H9 (cell line): ENCODE measurements at regions not wholly inside any gene's neighbourhood (a gene's known extent, or its start where the extent isn't known, plus 50 kb on each side); places are given as distances from the start of the nearest gene placed in this dataset.

ENCODE experiments used
- DNase-seq: peaks from one replicate; pipeline ENCODE4 v3.0.0-alpha.2; 2017
- H2AFZ ChIP-seq: one replicate; pipeline ENCODE4 v1.6.1; 2013; ENCODE audit warnings: mild to moderate bottlenecking, low read length, control low read depth, moderate library complexity
- H2AK5ac ChIP-seq: 2 replicates; pipeline ENCODE4 v1.6.1; 2013; ENCODE audit warnings: low read length, control low read depth, mixed read lengths; ENCODE audit not compliant: insufficient read length
- H2BK120ac ChIP-seq: one replicate; pipeline ENCODE4 v1.6.1; 2013; ENCODE audit warnings: low read depth, mild to moderate bottlenecking, low read length, control low read depth, inconsistent platforms; ENCODE audit not compliant: poor library complexity, severe bottlenecking
- H2BK12ac ChIP-seq: 2 replicates; pipeline ENCODE4 v1.6.1; 2013; ENCODE audit warnings: low read length, control low read depth, mixed read lengths, low read depth; ENCODE audit not compliant: insufficient read length
- H2BK15ac ChIP-seq: 2 replicates; pipeline ENCODE4 v1.6.1; 2013; ENCODE audit warnings: low read depth, low read length, control low read depth
- H2BK20ac ChIP-seq: one replicate; pipeline ENCODE4 v1.6.1; 2013; ENCODE audit warnings: low read depth, mild to moderate bottlenecking, low read length, control low read depth, inconsistent platforms; ENCODE audit not compliant: poor library complexity, severe bottlenecking
- H2BK5ac ChIP-seq: 2 replicates; pipeline ENCODE4 v1.6.1; 2013; ENCODE audit warnings: low read length, control low read depth, mixed read lengths; ENCODE audit not compliant: insufficient read length
- H3K14ac ChIP-seq: 2 replicates; pipeline ENCODE4 v1.6.1; 2013; ENCODE audit warnings: low read length, control low read depth; ENCODE audit not compliant: insufficient read depth
- H3K18ac ChIP-seq: 2 replicates; pipeline ENCODE4 v1.6.1; 2013; ENCODE audit warnings: low read depth, mild to moderate bottlenecking, mixed read lengths, low read length, control low read depth; ENCODE audit not compliant: insufficient read length
- H3K23ac ChIP-seq: 2 replicates; pipeline ENCODE4 v1.6.1; 2013; ENCODE audit warnings: low read length, control low read depth, mixed read lengths, low read depth; ENCODE audit not compliant: insufficient read length
- H3K23me2 ChIP-seq: 2 replicates; pipeline ENCODE4 v1.6.1; 2013; ENCODE audit warnings: low read depth, mild to moderate bottlenecking, mixed read lengths, low read length, control low read depth; ENCODE audit not compliant: insufficient read length, poor library complexity, severe bottlenecking
- H3K27ac ChIP-seq: 2 replicates; pipeline ENCODE4 v1.5.1; 2013; ENCODE audit warnings: low read length, control low read depth, mixed read lengths, low read depth; ENCODE audit not compliant: insufficient read length
- H3K27me3 ChIP-seq: 2 replicates; pipeline ENCODE4 v1.6.1; 2013; ENCODE audit warnings: low read length, control low read depth, inconsistent platforms; ENCODE audit not compliant: insufficient read depth
- H3K4ac ChIP-seq: 2 replicates; pipeline ENCODE4 v1.6.1; 2013; ENCODE audit warnings: low read depth, mild to moderate bottlenecking, control low read depth, inconsistent platforms, low read length, moderate library complexity
- H3K4me1 ChIP-seq: 2 replicates; pipeline ENCODE4 v1.6.1; 2013; ENCODE audit warnings: low read length, control low read depth, inconsistent platforms; ENCODE audit not compliant: insufficient read depth
- H3K4me2 ChIP-seq: 2 replicates; pipeline ENCODE4 v1.6.1; 2013; ENCODE audit warnings: low read length, control low read depth, mixed read lengths; ENCODE audit not compliant: insufficient read length, insufficient read depth
- H3K56ac ChIP-seq: 2 replicates; pipeline ENCODE4 v1.6.1; 2013; ENCODE audit warnings: low read depth, mild to moderate bottlenecking, mixed read lengths, low read length, control low read depth; ENCODE audit not compliant: insufficient read length
- H3K79me1 ChIP-seq: 2 replicates; pipeline ENCODE4 v1.6.1; 2013; ENCODE audit warnings: low read depth, mild to moderate bottlenecking, moderate library complexity, low read length, control low read depth, inconsistent platforms; ENCODE audit not compliant: insufficient read depth, poor library complexity, severe bottlenecking
- H3K79me2 ChIP-seq: 2 replicates; pipeline ENCODE4 v1.6.1; 2013; ENCODE audit warnings: low read length, control low read depth, inconsistent platforms; ENCODE audit not compliant: insufficient read depth
- H3K9ac ChIP-seq: 2 replicates; pipeline ENCODE4 v1.6.1; 2013; ENCODE audit warnings: low read length, control low read depth, mixed read lengths; ENCODE audit not compliant: insufficient read length; ENCODE audit errors: extremely low read depth
- H3K9me3 ChIP-seq: one replicate; pipeline ENCODE4 v1.6.1; 2013; ENCODE audit warnings: low read depth, low read length, inconsistent platforms; ENCODE audit not compliant: control insufficient read depth
- H3T11ph ChIP-seq: one replicate; pipeline ENCODE4 v1.6.1; 2013; ENCODE audit warnings: mild to moderate bottlenecking, low read length, control low read depth, inconsistent platforms
- H4K20me1 ChIP-seq: one replicate; pipeline ENCODE4 v1.6.1; 2013; ENCODE audit not compliant: control insufficient read depth, insufficient read length, insufficient read depth
- H4K5ac ChIP-seq: 2 replicates; pipeline ENCODE4 v1.6.1; 2013; ENCODE audit warnings: low read depth, mild to moderate bottlenecking, mixed read lengths, low read length, control low read depth; ENCODE audit not compliant: insufficient read length
- H4K8ac ChIP-seq: replicated peaks from 2 replicates; pipeline ENCODE4 v1.6.1; 2013; ENCODE audit warnings: low read length, control low read depth, mixed read lengths, low read depth; ENCODE audit not compliant: insufficient read length
- H4K91ac ChIP-seq: 2 replicates; pipeline ENCODE4 v1.6.1; 2013; ENCODE audit warnings: low read depth, mild to moderate bottlenecking, moderate library complexity, mixed read lengths, low read length, control low read depth; ENCODE audit not compliant: insufficient read length
- H3K27ac Mint-ChIP-seq, 3 experiments: 2 replicates in 2 of 3; 3 replicates in 1 of 3; pipeline ENCODE4 v1.8.0; 2020 to 2021; ENCODE audit warnings: mixed read lengths in 3 of 3, mild to moderate bottlenecking in 1 of 3, moderate library complexity in 1 of 3
- H3K27me3 Mint-ChIP-seq: 2 replicates; pipeline ENCODE4 v1.8.0; 2021; ENCODE audit warnings: low read depth, mild to moderate bottlenecking, moderate library complexity, mixed read lengths
- H3K36me3 Mint-ChIP-seq, 3 experiments: 2 replicates in 2 of 3; 3 replicates in 1 of 3; pipeline ENCODE4 v1.8.0; 2020 to 2021; ENCODE audit warnings: low read depth in 3 of 3, mixed read lengths in 3 of 3; ENCODE audit not compliant: insufficient read depth in 1 of 3
- H3K4me1 Mint-ChIP-seq, 2 experiments: 2 replicates each; pipeline ENCODE4 v1.8.0; 2020; ENCODE audit warnings: mixed read lengths in 2 of 2
- H3K4me3 Mint-ChIP-seq, 2 experiments: 2 replicates in 1 of 2; 3 replicates in 1 of 2; pipeline ENCODE4 v1.8.0; 2020 to 2021; ENCODE audit warnings: mild to moderate bottlenecking in 2 of 2, mixed read lengths in 2 of 2, moderate library complexity in 1 of 2
- H3K9me3 Mint-ChIP-seq, 2 experiments: 2 replicates in 1 of 2; 3 replicates in 1 of 2; pipeline ENCODE4 v1.8.0; 2020; ENCODE audit warnings: mild to moderate bottlenecking in 2 of 2, mixed read lengths in 2 of 2, moderate library complexity in 1 of 2
- CTCF ChIP-seq: fragments of 200-600 bp; sonication (generic); conservative IDR thresholded peaks from 3 replicates; pipeline ENCODE4 v1.8.0; 2021; ENCODE audit warnings: antibody characterized with exemption, mild to moderate bottlenecking
- WGBS: extraction: QIAGEN DNeasy Blood & Tissue Kit; methylation state at CpG from one replicate; pipeline ENCODE4 v1.1.7; 2013; ENCODE audit warnings: missing lambda C conversion rate, low lambda C conversion rate, mixed read lengths; ENCODE audit not compliant: insufficient read length; ENCODE audit errors: extremely low coverage; 5-methylcytosine and 5-hydroxymethylcytosine counted together

GRCh38 chr18:41372046-41372665 lies 582.9 kb upstream of the PIK3C3 start:
- no peak overlapping the region for H4K91ac ChIP-seq
- H2BK20ac ChIP-seq = no peak overlapping the region
- H2BK120ac ChIP-seq = no peak overlapping the region
- no peak overlapping the region for H3K4ac ChIP-seq
- H3K27me3 ChIP-seq = no peaks in the 10 kb centered on the region
- no peaks in the 10 kb centered on the region for H4K20me1 ChIP-seq
- Mint-ChIP-seq H3K36me3 (no peaks in the 10 kb centered on the region; a peak in 3 of 7 replicates), H3K4me3 (no peak overlapping the region), H3K9me3 (no peaks in the 10 kb centered on the region; a peak in 1 of 5 replicates), H3K27me3 (no peaks in the 10 kb centered on the region), H3K4me1 (peaks cover 26 to 40% of the 10 kb centered on the region in 2 experiments), H3K27ac (peak overlapping the region in 2 of 3 experiments; percentile 59 to 85; a peak in 3 of 7 replicates)
- H4K5ac ChIP-seq = no peak overlapping the region
- H3K27ac ChIP-seq = no peak overlapping the region
- WGBS = no CpG with 5 or more reads among the region's 10 CpGs
- H3K4me1 ChIP-seq = no peaks in the 10 kb centered on the region; the same call in 1 of the 2 replicates
- no peak overlapping the region for H2BK5ac ChIP-seq
- peak; percentile 28 for DNase-seq
- no peak overlapping the region for H3K23ac ChIP-seq
- H3K56ac ChIP-seq = no peak overlapping the region
- H3K79me2 ChIP-seq = no peaks in the 10 kb centered on the region
- no peaks in the 10 kb centered on the region for H3K9me3 ChIP-seq
- H2BK12ac ChIP-seq = no peak overlapping the region
- H2AK5ac ChIP-seq = no peak overlapping the region
- H3K14ac ChIP-seq = no peak overlapping the region
- H3K18ac ChIP-seq = no peak overlapping the region
- no peak overlapping the region for H2BK15ac ChIP-seq
- H3K4me2 ChIP-seq = no peak overlapping the region
- H2AFZ ChIP-seq = no peak overlapping the region
- no peaks in the 10 kb centered on the region for H3K23me2 ChIP-seq
- no peak overlapping the region for H3T11ph ChIP-seq
- no peak overlapping the region for H3K9ac ChIP-seq
- no peak for TF ChIP-seq CTCF
- H4K8ac ChIP-seq = no peak overlapping the region
- no peaks in the 10 kb centered on the region for H3K79me1 ChIP-seq
